H1 (cell line): ENCODE measurements at regions not wholly inside any gene's neighbourhood (a gene's known extent, or its start where the extent isn't known, plus 50 kb on each side); places are given as distances from the start of the nearest gene placed in this dataset.

Experiments
- HDAC6 ChIP-seq: IDR thresholded peaks from one replicate; pipeline ENCODE4 v1.7.1; 2012; ENCODE audit warnings: low read depth, mild to moderate bottlenecking, inconsistent platforms, low read length, moderate library complexity
- JUND ChIP-seq: IDR thresholded peaks from 2 replicates; pipeline ENCODE4 v1.6.1; 2011; ENCODE audit warnings: mild to moderate bottlenecking, improper control_type of control experiment, low read length
- KDM5A ChIP-seq: fragments of 200-600 bp; IDR thresholded peaks from 2 replicates; pipeline ENCODE4 v1.7.1; 2012; ENCODE audit warnings: mild to moderate bottlenecking, low read length, inconsistent platforms, mixed read lengths
- TF ChIP-seq, protein P1 (sequence below): IDR thresholded peaks from 2 replicates; pipeline ENCODE4 v1.6.1; 2011; ENCODE audit warnings: low read depth, mild to moderate bottlenecking, low read length; ENCODE audit not compliant: insufficient read depth

GRCh38 chr6:33857093-33857931 is 53.5 kb upstream of the MLN start (continued):
- TF ChIP-seq, protein P1, sequence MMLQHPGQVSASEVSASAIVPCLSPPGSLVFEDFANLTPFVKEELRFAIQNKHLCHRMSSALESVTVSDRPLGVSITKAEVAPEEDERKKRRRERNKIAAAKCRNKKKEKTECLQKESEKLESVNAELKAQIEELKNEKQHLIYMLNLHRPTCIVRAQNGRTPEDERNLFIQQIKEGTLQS, result no peak
- no peak for TF ChIP-seq JUND
- no peak for TF ChIP-seq KDM5A
- no peak for TF ChIP-seq HDAC6
